PC-9 (cell line): ENCODE measurements at regions not wholly inside any gene's neighbourhood (a gene's known extent, or its start where the extent isn't known, plus 50 kb on each side); places are given as distances from the start of the nearest gene placed in this dataset.

ENCODE experiments used
- EZH2 ChIP-seq: fragments of 200-600 bp; sonication (generic); IDR thresholded peaks from 2 replicates; pipeline ENCODE4 v1.8.0; 2017; ENCODE audit warnings: antibody characterized with exemption, low read depth
- TF ChIP-seq, protein P1 (sequence below): fragments of 200-600 bp; sonication (generic); conservative IDR thresholded peaks from 2 replicates; pipeline ENCODE4 v1.6.1; 2017; ENCODE audit warnings: mixed run types, antibody characterized with exemption, mild to moderate bottlenecking, moderate library complexity

DNA sequence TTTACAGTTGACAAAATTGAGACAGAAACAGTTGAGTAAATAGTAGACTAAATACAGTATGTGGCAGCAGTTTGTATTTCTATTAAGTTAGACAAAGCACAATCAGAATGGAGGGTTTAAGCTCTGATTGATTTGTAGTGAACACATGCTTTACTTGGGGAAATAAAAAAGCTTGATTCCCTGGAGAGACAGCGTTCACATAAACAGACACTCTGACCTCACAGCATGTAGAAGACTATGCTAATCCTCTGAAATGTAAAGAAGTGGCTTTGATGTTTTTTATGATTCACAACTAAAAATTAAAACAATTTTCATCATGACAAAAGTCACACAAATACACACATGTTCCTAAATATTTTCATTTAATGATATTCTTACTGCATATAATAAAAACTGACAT is 126.9 kb upstream of the FAM83B start:
- TF ChIP-seq, protein P1, sequence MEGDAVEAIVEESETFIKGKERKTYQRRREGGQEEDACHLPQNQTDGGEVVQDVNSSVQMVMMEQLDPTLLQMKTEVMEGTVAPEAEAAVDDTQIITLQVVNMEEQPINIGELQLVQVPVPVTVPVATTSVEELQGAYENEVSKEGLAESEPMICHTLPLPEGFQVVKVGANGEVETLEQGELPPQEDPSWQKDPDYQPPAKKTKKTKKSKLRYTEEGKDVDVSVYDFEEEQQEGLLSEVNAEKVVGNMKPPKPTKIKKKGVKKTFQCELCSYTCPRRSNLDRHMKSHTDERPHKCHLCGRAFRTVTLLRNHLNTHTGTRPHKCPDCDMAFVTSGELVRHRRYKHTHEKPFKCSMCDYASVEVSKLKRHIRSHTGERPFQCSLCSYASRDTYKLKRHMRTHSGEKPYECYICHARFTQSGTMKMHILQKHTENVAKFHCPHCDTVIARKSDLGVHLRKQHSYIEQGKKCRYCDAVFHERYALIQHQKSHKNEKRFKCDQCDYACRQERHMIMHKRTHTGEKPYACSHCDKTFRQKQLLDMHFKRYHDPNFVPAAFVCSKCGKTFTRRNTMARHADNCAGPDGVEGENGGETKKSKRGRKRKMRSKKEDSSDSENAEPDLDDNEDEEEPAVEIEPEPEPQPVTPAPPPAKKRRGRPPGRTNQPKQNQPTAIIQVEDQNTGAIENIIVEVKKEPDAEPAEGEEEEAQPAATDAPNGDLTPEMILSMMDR: no peak
- TF ChIP-seq EZH2: no peak
